Frontal cortex (tissue), 3 donors: ENCODE measurements at regions not wholly inside any gene's neighbourhood (a gene's known extent, or its start where the extent isn't known, plus 50 kb on each side); places are given as distances from the start of the nearest gene placed in this dataset.
"Not testable (repeated sequence)": the region's sequence is repeated elsewhere in the genome, so short reads cannot be mapped to it uniquely, and the experiment has no call there.

Source experiments
- DNase-seq, 2 donors: peaks; one replicate each; pipeline ENCODE4 v3.0.0; 2012; ENCODE audit warnings: low spot score in 2 of 2
- FAIRE-seq: peaks from 2 replicates; lab custom pipeline; 2012; peaks lifted over from hg19 to GRCh38; lab: Jason Lieb, UNC
- donor health status: control.
- donor health status: control.
- donor health status: control.

DNA sequence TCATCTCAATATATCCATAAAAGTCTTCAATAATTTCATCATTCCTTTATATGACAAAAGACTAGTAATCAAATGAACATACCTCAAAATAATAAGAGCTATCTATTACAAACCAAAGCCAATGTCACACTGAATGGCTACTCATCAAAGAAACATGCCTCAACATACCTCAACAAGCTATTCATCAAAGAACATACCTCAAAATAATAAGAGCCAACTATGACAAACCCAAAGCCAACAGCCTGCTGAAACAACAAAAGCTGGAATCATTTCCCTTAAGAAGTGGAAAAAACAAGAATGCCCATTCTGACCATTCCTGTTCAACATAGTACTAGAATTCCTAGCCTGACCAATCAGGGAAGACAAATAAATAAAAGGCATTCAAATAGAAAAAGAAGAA, 1373.7 kb downstream of the BRINP3 start:
- no peak for FAIRE-seq
- no peak for DNase-seq

DNA sequence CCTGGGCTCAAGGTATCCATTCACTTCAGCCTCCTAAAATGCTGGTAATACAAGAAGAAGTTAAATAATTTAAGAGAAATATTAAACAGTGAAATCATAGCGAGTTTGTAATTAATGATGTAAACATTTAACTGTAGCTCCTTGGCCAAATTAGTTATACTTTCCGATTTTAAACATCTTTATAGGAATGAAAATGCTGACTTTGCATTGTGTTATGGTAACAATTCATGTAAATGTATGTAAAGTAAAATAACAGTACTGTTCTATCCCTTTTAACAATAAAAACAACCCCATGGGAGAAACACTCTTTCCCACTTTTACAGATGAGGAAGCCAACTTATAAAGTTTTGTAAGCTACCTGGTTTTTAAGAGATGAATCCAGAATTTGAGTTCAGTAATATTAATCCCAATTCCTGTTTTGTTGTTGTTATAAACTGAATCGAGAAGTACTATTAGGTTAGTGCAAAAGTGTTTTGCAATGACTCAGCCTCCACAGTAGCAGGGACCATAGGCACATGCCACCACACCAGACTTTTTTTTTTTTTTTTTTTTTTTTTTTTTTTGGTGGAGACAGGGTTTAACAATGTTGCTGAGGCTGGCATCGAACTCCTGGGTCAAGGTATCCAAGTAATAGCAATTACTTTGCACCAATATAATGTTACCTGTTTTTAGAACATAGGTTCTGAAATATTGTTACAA, 1360.4 kb downstream of the BRINP3 start:
- FAIRE-seq (no peak), DNase-seq (no peak)

DNA sequence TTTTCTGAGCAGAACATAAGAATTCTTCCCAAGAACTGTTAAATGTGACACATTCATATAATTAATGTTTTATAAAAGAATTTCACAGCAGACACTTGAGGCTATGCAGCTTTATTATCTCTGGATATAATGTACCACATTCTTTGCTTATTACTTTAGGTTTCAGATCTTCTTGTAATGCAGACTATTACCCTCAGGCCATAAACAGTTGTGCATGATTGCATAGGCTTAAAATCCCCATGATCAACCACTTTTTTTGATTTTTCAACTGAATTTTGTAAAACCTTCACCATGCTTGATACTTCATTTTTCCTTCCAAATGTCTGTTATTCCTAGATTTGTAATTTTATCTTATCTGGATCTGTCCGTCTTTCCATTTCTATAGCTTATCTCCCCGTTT, 1355.7 kb downstream of the BRINP3 start:
- no peak for FAIRE-seq
- DNase-seq: no peak

DNA sequence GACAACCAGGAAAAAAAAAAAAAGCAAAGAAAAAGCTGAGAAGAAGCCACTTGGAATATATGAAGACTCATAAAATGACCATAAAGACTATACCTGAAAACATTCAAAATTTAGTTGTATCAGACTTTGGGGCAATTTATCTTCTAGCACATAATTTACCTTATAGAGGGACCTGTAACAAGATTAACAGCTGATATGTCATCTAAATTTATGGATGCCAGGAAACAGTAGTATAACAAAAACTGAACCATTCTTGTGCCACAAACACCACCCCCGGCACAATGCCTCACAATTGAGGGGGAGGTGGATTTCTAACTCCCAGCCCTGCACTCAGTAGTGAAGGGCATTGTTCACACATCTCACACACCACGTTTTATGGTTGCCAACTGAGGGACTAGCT, 1352.0 kb downstream of the BRINP3 start:
- DNase-seq (no peak), FAIRE-seq (no peak)

DNA sequence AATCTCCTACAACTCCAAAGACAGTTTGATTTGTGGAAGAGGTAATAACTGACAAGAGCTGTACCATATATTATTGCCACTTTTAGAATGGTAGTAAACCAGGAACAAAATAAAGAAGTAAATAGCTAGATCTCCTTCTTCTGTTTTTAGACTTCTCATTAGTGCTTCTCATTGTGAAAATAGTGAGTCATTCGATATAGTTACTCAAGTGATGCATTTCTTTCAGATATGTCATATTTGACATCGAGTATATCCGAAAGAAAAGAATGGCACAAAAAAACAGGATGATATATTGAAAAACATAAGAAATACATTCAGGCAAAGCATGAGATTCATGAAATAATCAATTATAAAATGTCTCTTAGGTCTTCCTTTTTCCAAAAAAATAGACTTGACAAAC, 1346.1 kb downstream of the BRINP3 start:
- FAIRE-seq (no peak), DNase-seq (no peak)

DNA sequence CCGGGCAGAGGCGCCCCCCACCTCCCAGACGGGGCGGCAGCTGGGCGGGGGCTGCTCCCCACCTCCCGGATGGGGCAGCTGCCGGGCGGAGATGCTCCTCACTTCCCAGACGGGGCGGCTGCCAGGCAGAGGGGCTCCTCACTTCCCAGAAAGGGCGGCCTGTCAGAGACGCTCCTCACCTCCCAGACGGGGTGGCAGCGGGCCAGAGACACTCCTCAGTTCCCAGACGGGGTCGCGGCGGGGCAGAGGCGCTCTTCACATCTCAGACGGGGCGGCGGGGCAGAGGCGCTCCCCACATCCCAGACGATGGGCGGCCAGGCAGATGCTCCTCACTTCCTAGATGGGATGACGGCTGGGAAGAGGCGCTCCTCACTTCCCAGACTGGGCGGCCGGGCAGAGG, 1337.9 kb downstream of the BRINP3 start:
- not testable (repeated sequence) for FAIRE-seq, DNase-seq

DNA sequence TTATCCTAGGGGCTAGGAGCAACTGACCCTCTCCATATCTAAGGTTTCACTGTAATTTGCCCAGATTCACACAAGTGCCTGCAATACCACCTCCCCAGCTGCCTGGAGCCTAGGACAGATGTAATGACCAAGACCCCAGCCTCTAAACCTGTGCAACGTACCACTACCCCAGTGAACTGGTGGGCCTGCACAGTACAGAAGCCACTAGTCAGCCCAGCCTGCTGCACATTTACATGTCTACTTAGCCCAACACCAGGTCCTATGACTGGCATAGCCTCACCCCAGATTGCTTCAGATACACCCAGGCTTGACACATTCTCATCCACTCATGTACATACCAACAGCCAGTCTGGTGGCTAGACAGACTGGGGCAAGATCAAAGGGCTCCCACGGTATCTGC, 1336.6 kb downstream of the BRINP3 start:
- no peak for DNase-seq
- no peak for FAIRE-seq

DNA sequence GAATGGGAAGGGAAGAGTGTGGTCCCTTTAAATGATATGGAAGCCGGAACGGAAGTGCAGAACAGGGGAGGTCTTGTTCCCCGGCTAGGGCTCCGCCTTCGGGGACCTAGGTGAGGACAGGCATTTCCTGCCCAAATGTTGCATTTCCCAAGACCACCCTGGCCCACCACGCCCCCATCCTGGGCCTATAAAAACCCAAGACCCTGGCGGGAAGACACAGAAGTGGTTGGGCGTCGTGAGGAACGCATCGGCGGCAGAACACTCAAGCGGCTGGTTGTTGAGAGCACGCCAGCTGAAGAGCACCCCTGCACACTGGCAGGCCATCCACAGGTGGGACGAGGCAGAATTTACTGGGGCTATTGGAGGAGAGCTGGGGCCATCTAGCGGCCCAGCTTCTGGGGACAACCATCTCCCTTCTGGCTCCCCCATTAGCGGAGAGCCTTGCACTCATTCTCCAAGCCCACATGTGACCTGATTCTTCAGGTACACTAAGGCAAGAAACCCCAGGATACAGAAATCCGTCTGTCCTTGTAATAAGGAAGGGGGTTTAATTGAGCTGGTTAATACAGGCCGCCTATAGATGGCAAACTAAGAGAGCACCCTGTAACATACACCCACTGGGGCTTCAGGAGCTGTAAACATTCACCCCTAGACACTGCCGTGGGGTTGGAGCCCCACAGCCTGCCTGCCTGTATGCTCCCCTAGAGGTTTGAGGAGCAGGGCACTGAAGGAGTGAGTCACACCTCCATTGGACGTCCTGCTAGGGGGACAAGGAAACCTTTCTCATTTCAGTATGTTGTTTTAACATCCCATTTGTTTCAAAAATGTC, 1327.9 kb downstream of the BRINP3 start:
- FAIRE-seq (no peak), DNase-seq (no peak)

DNA sequence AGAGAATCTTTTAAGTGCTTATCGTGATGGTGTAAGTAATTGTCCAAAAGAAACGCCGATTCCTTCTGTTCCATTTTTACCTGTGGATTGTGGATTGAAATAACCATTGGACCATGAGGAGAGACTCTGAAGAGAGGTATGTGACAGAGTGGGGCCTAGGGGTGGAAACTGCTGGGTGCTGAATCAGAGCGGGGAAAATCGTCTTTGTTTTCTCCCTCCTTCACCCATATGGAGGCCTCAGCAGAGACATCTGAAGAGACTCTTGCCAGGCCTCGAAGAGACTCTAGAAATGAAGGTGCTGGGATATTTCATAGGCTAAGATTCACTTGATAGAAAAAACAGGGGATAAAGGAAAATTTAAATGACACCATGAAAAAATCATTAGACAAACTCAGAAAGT, 1327.0 kb downstream of the BRINP3 start:
- FAIRE-seq: no peak

DNA sequence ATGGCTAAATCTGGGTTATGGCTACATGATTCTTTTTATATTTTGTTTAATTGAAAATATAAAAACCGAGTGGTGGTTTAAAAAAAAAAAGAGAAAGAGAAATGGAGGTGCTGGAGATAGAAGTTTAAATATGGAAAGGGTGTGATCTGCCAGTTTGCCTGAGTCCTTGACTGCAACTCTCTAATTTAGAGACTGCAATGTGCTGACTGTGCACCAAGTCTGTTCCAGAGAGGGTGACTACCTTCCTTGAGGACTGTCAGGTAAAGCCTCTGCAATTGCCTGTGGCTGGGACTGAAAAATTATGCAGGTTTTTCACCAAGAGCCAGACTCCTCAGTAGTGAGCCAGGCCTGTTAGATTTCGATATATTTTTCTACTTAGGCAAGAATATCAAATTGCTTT, 1326.3 kb downstream of the BRINP3 start:
- no peak for FAIRE-seq
- DNase-seq: no peak

More for the DNA sequence above, 1327.0 kb downstream of the BRINP3 start:
- DNase-seq: no peak

DNA sequence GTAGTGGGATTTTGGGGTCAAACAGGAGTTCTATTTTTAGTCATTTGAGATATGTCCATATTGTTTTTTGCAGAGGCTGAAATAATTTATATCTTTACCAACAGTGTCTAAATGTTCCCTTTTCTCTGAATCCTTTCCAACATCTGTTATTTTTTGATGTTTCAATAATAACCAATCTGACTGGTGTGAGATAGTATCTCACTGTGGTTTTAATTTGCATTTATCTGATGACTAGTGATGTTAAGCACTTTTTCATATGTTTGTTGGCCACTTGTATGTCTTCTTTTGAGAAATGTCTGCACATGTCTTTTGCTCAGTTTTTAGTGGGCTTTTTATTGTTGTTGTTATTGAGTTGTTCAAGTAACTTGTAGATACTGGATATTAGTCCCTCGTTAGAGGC, 1325.0 kb downstream of the BRINP3 start:
- no peak for FAIRE-seq
- no peak for DNase-seq

DNA sequence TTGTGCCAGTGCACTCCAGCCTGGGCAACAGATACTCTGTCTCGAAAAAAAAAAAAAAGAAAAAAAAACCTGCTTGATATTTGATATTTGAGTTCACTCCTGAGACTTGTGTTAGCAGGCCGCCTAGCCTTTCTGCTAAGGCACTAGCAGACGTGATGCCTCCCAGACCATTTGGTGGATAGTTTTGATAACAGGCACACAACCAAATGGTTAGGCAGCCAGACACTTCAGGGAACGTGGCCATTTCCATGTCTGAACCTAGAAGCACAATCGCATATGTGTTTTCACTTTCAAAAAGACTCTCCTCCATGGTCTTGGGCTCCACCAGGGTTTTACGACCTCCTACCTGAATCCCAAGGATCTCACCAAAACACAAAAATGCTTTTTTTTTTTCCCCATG, 1319.5 kb downstream of the BRINP3 start:
- FAIRE-seq (no peak), DNase-seq (no peak)

DNA sequence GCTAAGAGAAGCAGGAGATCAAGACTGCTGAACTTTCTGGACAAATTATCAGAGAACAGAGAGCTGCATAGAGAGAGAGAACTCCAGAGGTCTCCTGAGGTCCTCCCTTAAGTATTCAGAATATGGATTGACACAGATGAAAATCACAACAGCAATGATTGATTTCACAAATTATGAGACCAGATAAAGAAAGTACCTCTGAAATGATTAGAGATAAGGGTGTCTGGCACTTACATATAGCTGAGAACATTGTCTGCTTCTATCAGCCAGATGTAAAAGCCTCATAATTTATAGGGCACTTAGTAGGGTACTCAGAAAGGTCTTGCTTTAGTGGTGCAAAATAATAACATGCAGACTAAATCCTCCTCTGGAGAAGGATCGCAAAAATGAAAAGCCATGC, 1301.8 kb downstream of the BRINP3 start:
- FAIRE-seq (no peak), DNase-seq (no peak)

DNA sequence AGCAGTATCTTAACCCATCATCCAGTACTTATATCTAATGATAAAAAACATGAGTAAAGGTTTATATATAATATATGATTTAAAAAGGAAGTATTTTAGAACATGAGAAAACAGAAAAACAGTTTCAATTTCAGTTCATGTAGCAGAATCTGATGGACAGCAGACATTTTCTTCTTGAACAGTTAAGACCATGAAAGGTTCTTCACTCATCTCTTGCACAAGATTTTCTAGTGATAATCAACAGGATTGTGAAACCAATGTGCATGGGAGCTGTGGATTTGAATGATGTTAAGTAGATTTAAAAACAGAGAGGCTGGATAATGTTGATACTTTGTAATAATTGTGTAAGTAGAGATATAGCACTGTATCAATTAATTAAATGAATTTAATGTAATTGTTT, 1297.6 kb downstream of the BRINP3 start:
- no peak for FAIRE-seq

DNA sequence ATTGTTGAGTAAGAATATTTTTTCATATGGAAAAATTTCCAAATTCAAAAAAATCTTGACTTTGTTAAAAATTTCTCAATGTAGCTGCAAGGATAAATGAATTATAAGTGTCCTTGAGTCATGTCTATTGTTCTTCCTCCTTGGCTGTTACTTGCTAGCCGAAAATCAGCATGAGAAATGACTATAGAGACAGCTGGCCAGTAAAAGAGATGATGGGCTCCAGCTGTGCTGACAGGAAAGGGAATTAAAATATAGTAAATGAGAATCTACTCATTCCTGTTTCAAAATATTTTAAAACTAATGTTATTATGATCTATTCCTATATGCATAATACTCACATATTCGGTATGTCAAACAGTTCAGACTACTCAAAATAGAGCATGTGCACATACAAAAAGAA, 1292.6 kb downstream of the BRINP3 start:
- no peak for DNase-seq

More for the DNA sequence above, 1297.6 kb downstream of the BRINP3 start:
- no peak for DNase-seq

DNA sequence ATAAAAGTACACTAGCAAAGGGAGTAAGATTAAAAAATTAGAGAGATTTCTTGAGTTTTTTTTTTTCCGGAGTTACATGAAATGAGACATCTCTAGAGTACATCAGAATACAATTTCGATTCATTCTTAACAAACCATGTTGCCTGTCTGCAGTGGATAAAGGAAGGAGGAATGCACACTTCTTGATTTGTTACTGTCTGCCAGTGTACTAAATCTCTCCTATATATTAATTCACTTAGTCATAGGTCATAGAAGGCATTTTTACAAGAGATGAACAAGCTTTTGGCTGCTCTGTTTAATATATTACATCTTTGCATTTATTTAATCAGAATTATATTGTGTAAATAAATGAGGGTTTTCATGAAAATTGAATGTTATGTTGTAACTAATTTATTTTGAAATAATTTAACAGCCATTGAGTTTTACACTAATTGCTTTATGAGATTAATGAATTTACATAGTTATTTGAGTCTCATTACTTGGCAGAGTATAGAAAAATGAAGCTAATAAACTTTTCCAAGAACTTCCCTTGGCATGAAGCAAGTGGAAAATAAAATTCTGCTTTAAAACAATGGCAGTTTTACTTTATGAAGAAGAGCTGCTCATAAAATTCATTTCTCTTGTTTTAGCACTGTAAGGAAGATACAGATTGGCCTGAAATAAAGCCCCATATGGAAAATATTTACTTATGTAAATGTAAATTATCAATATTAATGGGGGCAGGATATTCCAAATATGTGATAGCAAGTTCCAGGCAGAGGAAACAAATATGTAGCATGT, 1284.7 kb downstream of the BRINP3 start:
- no peak for FAIRE-seq
- DNase-seq: no peak

More for the DNA sequence above, 1292.6 kb downstream of the BRINP3 start:
- no peak for FAIRE-seq

DNA sequence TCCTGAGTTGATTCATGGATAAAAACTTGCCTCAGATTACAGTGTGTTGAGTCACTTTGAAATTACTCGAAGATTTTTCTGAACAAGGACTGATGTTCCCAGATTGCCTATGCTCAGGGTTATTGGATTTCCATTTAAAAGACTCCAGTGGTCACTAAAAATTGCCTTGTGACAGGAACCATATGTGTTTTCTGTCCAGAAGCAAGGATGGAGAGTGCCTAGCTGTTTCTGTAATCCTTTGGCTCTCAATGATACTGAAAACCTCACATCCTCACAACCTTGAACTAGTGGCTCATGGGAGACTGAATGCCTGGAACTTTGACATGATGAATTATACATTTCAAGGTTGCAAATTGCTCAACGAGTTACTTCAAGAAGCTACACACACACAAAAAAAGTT, 1271.8 kb downstream of the BRINP3 start:
- FAIRE-seq (no peak), DNase-seq (no peak)

DNA sequence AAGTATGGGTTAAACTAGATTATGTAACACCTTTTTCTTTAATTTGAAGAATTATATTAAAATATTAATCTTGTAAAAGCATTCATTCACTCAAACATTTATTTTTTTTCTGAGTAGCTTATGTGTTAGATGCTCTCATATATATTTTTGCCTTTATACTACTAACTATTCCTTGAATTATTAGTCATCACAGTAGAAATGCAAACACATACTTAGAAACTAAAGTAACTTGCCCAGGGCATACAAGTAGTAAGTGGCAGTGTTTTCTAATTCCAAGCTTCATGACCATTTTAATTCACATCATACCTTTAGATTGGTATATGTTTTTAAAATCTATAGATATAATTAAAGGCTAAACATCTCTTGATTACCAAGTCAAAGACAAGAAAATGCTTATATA, 1271.0 kb downstream of the BRINP3 start:
- FAIRE-seq: no peak
- DNase-seq: no peak

DNA sequence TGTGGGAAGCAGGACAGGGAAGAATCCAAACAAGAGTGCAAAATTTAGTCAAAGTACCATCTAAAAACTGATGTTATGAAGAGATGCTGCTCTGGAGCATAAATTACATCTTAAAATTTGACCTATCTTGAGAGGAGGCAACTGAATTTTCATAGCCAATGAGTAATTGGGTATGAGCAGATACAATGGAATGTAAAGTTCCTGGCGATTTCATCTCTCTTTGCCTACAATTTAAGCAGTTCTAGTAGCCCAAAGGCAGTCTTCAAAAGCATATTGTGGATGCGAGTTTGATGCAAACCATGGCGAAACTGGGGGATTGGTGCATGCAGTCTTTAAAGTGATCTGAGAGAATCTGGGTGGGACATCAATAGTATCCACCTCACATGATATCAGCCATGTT, 1265.9 kb downstream of the BRINP3 start:
- DNase-seq (no peak), FAIRE-seq (no peak)

DNA sequence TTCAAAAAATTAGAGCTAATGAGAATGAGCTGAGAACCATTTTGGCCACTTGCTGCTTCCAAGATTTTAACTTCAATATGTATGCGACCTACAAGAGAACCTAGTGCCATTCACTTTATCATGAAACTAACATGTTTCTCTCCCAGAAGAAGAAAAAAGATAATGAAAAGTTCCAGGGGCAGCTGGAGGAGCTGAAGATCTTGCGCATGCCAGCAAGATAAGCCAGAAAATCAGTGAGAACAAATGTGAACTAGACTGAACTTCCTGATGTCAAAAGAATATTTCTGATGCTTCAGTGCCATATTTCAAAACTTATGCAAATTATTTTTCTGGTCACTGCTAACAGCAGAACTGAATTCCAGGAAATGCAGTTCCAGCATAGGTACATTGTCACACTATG, 1265.1 kb downstream of the BRINP3 start:
- FAIRE-seq (no peak), DNase-seq (no peak)

DNA sequence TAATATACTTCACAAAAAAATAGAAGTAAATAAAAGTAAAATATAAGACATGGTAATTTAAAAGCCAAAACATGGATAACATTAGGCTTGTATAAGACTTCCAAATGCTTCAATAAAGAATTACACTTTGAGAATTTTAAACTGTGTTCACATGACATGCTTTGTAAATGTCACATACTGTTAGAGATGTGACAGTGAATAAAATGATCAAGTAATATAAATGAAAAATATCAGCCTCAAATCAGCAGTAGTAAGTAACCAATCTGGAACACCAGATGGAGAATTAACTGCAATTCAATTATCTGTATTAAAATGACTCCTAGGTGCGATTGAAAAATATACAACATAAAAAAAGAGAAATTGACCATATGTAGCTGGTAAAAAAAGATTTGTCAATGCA, 1260.8 kb downstream of the BRINP3 start:
- no peak for FAIRE-seq
- no peak for DNase-seq
